HG03378 (cell line): ENCODE measurements at regions not wholly inside any gene's neighbourhood (a gene's known extent, or its start where the extent isn't known, plus 50 kb on each side); places are given as distances from the start of the nearest gene placed in this dataset.
A peak's percentile ranks its signal among the peaks of the same experiment; 100 is the strongest.
"Not testable (repeated sequence)": the region's sequence is repeated elsewhere in the genome, so short reads cannot be mapped to it uniquely, and the experiment has no call there.

Experiments used
- ATAC-seq: cut with Tn5 transposase; IDR thresholded peaks from one replicate; pipeline ENCODE4 v1.9.1; 2021; ENCODE audit warnings: mild to moderate bottlenecking, moderate library complexity; ENCODE audit not compliant: unreplicated experiment

DNA sequence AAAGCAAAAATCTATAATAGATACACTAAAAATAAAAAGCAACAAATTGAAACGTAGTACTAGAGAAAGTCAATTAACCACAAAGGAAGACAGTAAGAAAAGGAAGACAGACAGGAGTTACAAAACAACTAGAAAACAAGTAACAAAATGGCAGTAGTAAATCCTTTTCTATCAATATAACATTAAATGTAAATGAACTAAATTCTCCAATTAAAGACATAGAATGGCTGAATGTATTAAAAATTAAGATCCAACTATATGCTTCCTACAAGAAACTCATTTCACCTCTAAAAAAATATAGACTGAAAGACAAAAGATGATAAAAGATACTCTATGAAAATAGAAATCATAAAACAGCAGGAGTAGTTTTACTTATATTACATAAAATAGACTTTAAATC lies 79.1 kb downstream of the CTH start:
- ATAC-seq = no peak

DNA sequence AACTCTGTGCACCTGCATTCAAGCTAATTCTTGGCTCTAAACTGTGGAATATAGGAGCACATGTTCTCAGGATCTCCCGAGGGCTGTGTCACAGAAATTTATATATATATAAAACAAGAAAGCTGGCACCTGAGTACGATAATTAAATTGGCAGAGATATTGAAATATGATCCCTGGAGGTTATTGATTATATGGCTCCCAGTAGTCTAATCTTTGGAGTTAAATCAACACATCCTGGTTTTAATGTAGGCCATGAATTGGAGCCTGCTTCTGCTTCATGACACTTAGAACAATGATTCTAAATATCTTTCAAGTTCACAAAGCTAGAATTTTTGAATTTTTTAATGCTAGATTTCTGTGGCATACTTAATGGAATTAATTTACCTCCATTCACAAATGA lies 84.3 kb downstream of the CTH start:
- no peak for ATAC-seq

DNA sequence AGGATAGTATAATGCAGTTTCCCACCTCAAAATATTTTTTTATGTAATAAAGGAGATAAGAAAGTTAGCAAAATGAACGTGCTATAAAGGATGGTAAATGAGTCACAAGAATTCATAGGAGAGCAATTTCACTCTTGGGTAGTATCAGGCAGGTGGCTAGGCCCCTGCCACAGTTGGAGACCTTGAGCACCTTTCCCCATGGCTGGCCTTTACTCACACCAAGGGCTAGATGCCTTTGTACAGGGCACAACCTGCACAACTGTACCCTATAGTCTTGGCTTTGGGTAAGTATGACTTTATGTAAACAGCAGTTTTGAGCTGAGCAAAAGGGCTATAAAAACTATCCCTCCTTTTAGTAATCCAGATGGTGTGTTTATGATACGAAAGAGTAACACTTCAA lies 85.1 kb downstream of the CTH start:
- ATAC-seq = no peak

DNA sequence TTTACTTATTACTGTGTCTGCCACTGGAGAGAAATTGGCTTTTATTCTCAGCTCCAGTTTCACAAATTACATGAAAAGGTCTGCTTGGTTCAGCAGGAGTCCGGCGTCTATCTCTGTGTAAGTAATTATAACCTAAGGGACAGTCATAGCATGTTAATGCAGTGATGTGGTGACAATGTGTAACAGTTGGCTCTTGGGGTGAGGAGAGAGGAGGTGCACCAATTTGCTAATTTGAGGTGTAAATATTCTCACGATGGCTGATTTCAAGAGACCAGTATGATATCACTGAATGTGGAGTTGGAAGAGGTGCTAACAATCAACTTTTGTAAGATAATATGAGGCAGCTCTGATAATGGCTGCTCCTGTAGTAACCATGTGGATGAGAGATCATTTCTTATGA lies 86.1 kb downstream of the CTH start:
- ATAC-seq = no peak

DNA sequence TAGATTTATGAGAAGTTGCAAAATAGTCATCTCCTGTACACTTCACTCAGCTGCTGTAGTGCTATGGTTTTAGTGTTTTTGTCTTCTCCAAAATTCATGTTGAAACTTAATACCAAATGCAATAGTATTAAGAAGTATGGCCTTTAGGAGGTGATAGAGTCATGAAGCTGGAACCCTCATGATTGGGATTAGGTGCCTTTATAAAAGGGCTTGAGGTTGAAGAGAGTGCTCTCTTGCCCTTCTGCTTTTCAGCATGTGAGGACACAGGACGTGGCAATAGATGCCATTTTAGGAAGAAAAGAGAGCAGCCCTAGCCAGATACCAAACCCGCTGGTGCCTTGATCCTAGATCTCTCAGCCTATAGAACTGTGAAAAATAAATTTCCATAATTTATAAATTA lies 87.6 kb downstream of the CTH start:
- no peak for ATAC-seq

DNA sequence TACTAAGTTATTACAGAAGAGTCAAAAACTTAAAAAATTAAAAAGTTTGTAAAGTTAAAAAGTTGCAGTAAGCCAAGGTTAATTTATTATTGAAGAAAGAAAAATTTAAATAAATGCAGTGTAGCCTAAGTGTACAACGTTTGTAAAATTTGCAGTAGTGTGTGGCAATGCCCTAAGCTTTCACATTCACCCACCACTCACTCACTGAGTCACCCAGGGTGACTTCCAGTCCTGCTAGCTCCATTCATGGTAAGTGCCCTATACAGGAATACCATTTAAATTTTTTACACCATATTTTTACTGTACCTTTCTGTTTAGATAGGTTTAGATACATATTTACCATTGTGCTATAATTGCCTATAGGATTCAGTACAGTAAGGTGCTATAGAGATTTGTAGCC lies 88.6 kb downstream of the CTH start:
- ATAC-seq = no peak

DNA sequence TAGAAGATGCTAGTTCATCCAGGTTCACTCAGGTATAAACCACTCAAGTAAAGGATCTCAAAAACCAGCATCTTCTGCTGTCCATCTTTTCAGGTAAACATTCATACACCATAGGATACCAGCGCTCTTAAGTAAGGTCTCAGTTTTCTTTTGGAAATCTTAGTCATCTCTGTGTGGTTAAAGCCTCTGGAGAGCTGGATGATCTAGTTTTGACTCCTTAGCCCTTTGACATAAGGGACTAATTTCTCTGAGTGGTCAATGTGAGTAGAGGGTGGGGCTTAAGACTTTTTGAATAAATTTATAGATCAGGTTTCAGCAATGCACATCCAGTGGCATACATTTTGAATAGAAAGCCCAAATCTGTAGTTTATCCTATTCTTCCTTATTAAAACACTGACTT lies 92.3 kb downstream of the CTH start:
- no peak for ATAC-seq

DNA sequence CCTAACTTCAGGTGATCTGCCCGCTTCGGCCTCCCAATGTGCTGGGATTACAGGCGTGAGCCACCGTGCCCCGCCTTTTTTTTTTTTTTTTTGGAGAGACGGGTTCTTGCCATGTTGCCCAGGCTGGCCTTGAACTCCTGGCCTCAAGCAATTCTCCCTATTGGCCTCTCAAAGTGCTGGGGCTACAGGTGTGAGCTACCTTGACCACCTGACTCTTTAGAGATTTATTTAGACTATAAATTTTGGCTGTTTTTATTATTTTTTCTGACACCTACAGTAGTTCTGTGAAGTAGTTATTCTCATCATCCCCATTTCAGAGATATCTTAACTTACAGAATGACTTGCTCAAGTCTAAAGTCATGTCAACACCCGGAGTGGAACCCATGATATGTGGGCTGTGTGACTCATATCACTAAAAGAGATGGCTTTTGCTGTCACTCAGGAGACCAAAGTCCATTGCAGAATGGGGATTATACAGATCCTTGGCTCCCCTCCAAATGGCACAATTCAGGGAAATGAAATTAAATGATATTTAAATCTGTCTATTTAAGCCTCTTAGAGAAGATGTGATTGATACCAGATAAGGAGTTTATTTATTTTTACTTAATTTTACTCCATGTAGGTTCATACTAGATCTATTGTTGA lies 93.2 kb downstream of the CTH start:
- ATAC-seq = peak; percentile 94

DNA sequence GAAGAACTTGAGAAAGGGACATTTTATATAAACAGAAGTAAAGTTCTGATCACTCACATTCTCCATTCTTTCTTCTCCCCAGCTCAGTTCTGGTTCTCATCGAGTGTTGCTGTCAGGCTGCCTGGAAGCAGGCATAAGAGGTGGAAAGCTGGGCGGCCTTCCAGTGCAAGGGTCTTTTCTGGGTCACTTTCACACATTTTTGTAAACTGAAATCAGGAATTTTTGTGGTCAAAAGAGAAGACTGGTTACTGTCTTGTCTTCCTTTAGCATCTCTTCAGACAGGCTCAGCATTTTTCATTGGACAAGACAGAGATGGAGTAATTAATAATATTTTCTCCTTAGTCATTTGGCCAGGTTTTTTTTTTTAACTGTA lies 93.7 kb downstream of the CTH start:
- ATAC-seq = peak; percentile 22

DNA sequence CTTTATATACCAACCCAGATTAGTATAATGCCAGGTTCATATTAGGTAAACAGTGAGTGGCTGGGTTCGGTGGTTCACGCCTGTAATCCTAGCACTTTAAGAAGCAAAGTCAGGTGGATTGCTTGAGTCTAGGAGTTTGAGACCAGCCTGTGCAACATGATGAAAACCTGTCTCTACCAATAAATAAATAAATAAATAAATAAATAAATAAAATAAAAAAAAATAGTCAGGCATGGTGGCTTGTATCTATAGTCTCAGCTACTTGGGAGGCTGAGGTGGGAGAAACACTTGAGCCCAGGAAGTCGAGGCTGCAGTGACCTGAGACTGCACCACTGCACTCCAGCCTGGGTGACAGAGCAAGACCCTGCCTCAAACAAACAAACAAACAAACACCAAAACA lies 96.9 kb downstream of the CTH start:
- not testable (repeated sequence) for ATAC-seq

DNA sequence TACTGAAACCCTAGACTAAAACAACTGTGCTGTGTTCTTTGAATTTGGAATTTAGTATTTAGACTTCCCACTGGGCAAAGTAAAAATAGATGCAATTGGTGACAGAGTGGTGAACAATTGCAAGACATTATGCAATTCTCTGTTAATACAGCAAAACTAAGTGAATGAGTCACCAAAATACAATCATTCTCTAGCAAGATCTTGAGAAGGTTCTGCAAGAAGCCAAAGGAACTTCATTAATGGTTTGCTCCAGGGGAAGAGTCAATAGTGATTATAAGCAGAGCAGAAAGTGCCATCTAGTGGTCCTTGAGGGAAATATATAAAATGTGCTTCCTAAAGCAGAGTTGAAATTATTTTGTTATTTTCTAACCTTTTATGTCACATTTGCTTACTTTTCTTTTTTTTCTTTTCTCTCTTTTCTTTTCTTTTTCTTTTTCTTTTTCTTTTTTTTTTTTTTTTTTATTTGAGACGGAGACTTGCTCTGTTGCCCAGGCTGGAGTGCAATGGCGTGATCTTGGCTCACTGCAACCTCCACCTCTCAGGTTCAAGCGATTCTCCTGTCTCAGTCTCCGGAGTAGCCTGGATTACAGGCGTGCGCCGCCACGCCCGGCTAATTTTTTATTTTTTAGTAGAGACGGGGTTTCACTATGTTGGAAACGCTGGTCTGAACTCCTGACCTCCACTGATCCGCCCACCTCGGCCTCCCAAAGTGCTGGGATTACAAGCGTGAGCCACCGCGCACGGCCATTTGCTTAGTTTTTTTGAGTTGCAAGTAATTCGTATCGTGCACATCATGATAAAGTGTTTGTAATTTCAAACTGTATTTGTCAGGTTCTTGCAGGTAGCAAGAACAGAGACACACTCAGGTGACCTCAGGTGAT lies 99.2 kb downstream of the CTH start:
- peak; percentile 96 for ATAC-seq

DNA sequence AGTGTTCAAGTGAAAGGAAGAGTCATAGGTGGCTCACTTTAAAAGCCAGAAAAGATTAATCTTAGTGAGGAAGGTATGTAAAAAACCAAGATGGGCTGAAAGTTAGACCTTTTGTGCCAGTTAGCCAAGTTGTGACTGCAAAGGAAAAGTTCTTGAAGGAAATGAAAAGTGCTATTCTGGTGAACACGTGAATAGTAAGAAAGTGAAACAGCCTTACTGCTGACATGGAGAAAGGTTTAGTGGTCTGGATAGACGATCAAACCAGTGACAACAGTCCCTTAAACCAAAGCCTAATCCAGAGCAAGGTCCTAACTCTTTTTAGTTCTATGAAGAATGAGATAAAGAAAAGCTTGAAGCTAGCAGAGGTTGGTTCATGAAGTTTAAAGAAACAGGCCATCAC lies 106.4 kb downstream of the CTH start:
- peak; percentile 42 for ATAC-seq

DNA sequence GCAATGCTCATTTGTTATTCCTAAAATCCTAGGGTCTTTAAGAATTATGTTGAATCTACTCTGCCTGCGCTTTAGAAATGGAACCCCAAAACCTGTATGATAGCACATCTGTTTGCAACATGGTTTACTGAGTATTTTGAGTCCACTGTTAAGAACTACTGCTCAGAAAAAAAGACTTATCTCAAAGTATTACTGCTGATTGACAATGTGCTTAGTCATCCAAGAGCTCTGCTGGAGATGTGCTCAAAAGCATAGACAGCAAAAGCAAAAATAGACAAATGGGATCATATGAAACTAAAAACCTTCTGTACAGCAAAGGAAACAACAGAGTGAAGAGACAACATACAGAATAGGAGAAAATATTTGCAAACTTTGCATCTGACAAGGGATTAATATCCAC lies 107.0 kb downstream of the CTH start:
- ATAC-seq = no peak

DNA sequence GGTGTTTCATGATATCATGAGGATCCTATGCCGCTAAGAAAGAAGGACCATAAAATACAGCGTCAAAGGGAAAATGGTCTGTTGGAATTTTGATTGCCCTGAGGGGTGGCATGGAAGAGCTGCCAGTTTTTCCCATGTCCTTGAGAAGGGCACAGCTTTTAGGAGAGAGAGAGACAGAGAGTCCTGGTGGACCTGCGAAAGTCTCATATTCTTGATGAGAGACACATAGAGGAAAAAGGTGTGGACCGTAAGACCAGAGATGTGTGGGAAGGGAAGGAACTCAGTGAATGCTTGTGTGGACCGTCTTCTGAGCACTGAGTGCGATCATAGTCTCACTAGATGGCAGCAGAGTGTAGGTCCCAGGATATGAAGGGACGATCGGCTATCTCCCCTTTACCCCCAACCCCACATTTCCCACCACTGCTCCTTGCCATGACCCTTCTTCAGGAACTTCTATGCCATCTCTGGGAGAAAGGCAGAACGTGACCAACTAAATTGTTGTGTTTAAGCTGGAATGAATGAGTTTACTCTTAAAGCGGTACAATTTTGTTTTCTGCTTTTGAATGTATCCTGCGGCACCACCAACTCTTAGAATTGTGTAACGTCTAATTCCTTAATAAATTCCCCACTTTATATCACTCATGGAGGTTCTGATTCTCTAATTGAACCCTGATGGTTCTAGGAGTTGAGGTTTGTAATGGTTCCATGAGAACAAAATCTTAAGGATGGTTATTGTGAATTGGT lies 117.7 kb downstream of the CTH start:
- peak; percentile 53 for ATAC-seq

DNA sequence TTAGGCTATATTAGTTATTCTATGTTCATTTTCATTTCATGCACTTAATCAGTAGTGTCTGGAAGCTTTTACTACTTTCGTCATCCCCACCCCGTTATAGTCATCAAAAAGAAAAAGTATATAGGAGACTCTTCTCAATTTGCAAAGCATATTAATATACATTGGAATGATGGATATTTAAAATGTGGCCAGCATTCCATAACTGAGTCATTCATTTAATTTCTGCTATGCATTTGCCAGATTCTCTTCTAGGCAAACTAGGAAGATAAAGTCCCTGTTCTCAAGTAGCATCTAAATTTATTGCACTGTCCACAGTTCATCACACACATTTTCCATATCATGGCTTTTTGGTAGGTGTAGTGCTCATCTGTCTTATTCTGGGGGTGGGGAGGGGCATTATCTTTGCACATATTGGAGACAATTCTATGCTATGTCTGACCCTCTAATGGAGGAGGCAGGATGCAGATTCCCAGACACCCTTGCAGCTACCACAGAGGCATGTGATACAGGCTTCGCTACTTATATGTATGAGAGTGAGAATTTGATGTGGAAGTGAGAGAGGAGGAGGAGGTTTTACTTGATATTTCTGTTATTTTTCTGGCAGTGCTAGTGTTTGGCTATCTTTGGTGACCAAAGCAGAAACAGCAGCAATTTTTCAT lies 125.8 kb downstream of the CTH start:
- ATAC-seq = no peak

DNA sequence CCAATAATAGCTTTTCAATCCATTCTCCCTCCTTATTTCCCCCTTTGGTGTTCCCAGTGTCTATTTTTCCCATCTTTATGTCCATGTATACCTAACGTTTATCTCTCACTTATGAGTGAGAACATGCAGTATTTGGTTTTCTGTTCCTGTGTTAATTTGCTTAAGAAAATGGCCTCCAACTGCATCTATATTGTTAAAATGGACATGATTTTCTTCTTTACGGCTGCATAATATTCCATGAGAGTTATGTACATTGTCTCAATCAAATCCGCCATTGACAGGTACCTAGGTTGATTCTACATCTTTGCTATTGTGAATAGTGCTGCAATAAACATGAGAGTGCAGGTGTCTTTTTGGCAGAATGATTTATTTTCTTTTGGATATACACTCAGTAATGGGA lies 126.7 kb downstream of the CTH start:
- no peak for ATAC-seq

DNA sequence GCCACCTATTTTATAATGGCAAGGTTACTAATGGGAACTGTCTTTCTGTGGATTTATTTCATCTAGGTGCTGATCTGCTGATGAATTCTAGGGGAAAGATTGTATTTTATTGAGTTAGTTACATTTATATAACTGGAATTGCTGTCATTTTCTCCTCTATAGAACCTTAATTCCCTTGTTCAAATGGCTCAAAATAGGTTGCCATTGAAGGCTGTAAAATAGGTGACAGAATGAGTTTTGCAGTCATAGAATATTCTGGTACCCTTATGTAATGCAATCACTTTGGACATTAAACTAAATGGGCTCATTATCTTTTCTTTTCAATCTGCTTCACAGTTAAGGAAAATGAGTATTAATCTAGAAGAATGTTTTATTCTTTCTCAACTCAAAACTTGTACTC lies 131.0 kb downstream of the CTH start:
- ATAC-seq = no peak

DNA sequence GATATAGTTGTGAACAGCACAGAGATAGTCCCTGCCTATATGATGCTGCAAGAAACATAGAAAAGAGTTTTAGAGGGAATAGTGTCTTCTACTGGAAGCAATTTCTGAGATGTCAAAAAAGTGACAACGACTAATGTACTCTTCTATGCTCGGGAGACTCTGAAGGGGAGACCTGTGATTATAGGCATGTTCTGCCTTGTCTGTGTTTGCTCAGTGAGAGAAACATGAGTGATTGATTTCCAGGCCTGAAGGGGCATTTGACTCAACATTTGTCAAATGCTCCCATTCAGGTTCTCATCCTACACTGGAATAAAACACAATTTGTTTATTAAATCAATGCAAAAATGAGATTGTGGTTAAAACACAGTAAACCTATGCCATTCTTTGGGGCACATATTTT lies 131.8 kb downstream of the CTH start:
- ATAC-seq = no peak

DNA sequence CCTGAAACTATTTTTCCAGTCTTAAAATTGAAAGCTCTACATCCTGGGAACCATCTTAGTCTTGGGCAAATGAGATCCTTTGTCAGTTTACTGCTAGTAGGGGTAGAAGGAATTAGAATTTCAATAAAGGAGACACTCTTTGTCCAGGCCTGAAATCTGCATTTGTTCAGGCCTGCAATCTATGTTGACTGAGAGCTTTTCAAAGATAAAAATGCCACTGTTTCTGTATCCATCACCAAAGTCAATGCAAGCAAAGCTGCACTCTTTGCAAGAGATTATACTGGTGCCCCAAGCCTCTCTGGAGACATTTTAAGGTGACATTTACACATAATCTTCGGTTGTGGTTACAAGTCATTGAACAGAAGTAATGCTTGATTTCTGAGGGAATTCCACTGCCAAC lies 135.7 kb downstream of the CTH start:
- no peak for ATAC-seq

DNA sequence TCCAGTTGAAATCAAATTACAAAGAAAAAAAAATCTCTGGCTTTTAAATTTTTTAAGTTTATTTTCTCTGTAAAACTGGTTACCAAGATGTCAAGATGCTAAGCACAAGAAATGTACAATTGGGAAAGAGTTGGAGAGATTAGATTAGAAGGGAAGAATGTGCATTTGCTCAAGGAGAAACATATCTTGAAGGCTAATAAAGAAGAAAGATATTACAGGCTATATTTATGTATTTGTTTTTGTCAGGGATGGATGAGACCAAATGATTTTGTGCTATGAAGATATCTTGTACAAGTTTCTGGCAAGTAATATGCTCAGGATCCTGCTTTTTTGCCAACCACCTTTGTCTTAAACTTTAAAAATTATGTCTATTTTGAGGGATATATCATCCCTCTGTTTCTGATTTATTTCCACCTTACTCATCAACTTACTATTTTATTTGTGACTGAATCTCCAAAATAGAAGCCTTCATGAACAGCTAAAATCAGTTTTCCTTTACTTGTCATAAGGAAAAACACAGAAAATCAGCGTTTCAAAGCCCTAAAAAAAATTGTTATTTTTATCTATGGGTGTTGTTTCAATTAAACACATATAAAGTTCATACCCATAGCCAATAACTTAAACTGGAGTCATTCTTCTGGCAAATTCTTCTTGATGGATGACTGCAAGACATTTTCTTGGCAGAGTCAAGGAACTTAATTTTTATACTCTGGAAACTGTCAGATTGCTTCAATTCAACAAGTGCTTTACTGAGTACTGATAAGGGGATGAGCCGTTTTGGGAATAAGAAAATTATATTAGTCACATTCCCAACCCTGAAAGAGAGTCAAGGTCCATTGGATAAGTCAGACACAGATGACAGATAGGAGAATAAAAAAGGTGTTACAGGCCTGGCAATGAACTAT lies 141.8 kb downstream of the CTH start:
- ATAC-seq = no peak
